ENCODE measurements at regions not wholly inside any gene's neighbourhood (a gene's known extent, or its start where the extent isn't known, plus 50 kb on each side); places are given as distances from the start of the nearest gene placed in this dataset.
"Not testable (repeated sequence)": the region's sequence is repeated elsewhere in the genome, so short reads cannot be mapped to it uniquely, and the experiment has no call there.

DNA sequence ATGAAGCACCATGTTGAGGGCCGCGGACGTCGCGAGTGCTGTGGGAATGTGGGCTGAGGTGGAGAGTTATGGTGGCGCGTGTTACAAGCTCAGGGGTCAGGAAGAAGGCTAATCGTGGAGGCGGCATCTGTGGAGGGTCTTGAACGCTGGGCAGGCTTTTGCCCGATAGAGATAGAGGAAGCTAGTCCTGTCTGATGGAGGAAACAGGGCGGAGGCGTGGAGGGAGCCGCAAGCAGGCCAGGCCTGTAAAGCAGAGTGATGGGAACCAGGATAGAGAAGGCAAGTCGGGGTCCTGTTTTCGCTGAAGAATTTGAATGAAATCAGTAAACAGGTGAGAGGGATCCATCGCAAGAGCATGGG is 2654.3 kb upstream of the DEFB115 start:
- TF ChIP-seq, protein P1, sequence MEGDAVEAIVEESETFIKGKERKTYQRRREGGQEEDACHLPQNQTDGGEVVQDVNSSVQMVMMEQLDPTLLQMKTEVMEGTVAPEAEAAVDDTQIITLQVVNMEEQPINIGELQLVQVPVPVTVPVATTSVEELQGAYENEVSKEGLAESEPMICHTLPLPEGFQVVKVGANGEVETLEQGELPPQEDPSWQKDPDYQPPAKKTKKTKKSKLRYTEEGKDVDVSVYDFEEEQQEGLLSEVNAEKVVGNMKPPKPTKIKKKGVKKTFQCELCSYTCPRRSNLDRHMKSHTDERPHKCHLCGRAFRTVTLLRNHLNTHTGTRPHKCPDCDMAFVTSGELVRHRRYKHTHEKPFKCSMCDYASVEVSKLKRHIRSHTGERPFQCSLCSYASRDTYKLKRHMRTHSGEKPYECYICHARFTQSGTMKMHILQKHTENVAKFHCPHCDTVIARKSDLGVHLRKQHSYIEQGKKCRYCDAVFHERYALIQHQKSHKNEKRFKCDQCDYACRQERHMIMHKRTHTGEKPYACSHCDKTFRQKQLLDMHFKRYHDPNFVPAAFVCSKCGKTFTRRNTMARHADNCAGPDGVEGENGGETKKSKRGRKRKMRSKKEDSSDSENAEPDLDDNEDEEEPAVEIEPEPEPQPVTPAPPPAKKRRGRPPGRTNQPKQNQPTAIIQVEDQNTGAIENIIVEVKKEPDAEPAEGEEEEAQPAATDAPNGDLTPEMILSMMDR (IDR thresholded peaks at IDR 0.05; ENCODE audit: low read depth, low read length, missing input control) = not testable (repeated sequence)
- not testable (repeated sequence) for TF ChIP-seq YY1 (IDR thresholded peaks at IDR 0.05); RAD21 (IDR thresholded peaks at IDR 0.05); JUND (IDR thresholded peaks at IDR 0.05); TAF1 (conservative IDR thresholded peaks at IDR 0.05)
- TF ChIP-seq, protein P2, sequence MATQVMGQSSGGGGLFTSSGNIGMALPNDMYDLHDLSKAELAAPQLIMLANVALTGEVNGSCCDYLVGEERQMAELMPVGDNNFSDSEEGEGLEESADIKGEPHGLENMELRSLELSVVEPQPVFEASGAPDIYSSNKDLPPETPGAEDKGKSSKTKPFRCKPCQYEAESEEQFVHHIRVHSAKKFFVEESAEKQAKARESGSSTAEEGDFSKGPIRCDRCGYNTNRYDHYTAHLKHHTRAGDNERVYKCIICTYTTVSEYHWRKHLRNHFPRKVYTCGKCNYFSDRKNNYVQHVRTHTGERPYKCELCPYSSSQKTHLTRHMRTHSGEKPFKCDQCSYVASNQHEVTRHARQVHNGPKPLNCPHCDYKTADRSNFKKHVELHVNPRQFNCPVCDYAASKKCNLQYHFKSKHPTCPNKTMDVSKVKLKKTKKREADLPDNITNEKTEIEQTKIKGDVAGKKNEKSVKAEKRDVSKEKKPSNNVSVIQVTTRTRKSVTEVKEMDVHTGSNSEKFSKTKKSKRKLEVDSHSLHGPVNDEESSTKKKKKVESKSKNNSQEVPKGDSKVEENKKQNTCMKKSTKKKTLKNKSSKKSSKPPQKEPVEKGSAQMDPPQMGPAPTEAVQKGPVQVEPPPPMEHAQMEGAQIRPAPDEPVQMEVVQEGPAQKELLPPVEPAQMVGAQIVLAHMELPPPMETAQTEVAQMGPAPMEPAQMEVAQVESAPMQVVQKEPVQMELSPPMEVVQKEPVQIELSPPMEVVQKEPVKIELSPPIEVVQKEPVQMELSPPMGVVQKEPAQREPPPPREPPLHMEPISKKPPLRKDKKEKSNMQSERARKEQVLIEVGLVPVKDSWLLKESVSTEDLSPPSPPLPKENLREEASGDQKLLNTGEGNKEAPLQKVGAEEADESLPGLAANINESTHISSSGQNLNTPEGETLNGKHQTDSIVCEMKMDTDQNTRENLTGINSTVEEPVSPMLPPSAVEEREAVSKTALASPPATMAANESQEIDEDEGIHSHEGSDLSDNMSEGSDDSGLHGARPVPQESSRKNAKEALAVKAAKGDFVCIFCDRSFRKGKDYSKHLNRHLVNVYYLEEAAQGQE (IDR thresholded peaks at IDR 0.05) = not testable (repeated sequence)
- TF ChIP-seq, protein P3, sequence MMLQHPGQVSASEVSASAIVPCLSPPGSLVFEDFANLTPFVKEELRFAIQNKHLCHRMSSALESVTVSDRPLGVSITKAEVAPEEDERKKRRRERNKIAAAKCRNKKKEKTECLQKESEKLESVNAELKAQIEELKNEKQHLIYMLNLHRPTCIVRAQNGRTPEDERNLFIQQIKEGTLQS (IDR thresholded peaks at IDR 0.05) = not testable (repeated sequence)
